ENCODE measurements at regions not wholly inside any gene's neighbourhood (a gene's known extent, or its start where the extent isn't known, plus 50 kb on each side); places are given as distances from the start of the nearest gene placed in this dataset.

DNA sequence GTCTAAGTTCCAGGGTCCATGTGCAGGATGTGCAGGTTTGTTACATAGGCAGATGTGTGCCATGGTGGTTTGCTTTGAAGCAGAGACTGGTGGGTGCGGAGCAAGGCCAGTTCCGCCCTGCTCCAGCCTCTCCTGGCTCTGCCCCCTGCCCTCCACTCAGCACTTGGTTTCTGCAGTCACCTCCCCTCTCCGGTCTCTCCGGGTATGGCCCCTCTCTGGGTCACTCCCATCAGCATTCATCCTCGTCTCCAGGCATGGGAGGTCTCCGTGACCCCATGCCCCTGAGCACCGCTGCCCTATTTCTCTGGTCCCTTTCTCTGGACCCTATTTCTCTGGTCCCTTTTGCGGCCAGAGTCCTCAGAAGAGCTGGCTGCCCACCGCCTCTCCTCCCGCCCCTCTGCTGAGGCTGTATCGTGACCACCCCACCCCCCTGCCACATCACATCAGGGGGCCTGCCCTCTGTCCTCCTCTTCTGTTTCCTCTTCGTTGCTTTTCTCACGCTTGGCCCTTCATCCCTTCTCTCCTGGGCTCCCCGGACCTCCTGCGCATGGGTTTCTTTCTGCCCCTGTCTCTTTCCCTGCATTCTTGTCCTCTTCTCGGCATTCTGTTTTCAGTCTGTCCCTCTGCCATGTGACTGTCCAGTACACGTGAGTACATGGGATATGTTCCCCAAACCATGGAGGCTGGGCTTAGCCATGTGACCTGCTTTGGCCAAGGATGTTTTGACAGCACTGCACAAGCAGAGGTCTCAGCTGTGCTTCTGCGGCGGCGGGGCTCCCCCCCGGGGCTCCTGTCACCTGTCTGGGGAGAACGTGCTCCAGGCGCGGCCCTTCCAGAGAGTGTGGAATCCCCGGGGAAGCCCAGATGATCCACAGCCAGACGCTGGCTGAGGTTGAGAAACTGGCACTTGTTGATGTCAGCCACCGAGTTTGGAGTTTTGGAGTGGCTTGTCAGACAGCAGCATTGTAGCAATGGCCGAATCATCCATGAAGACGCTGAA, 54.4 kb upstream of the C1orf174 start:
- POLR2A ChIA-PET = no interaction called here
- no peak for ATAC-seq
- Mint-ChIP-seq H3K4me1 (no peaks in the 10 kb centered on the region), H3K9me3 (ENCODE audit: low read depth) (no peaks in the 10 kb centered on the region), H3K27ac (no peak overlapping the region), H3K36me3 (ENCODE audit: low read depth) (no peaks in the 10 kb centered on the region), H3K27me3 (peaks cover 21% of the 10 kb centered on the region), H3K4me3 (no peak overlapping the region)
- intact Hi-C loops (cut with DNase I, micrococcal nuclease) = no loop called here
- CTCF ChIA-PET = no interaction called here
- no peak for DNase-seq

DNA sequence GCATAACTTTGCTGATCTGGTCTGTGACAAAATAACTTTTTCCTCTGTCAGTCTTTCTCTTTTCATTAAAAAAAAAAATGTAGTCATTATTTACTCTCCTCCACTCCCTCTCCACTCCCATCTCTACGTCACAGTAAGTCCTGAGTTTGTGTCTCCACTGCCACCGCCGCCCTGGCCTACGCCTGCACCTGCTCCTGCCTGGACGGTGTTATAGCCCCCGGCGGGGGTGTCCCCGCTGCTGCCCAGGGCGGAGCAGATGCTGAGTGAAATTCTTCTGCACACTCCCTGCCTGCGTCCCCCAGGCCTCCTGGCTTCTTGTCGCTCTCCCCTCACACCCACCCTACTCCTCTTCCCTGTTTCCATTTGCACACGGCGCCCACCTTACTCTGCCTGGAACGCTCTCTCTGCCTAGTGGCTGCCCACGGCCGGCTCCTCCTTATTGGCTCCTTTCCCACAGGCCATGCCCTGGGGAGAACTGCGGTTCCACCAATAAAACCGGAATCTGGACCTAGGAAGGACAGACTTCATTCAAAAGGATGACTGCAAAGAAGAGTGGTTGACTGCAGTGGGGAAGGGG, 55.2 kb upstream of the C1orf174 start:
- no peak overlapping the region for H3K27ac Mint-ChIP-seq
- ChIA-PET CTCF (no interaction called here), POLR2A (no interaction called here)
- H3K36me3 Mint-ChIP-seq (ENCODE audit: low read depth) = no peaks in the 10 kb centered on the region
- peaks cover 18% of the 10 kb centered on the region for H3K27me3 Mint-ChIP-seq
- no peak for DNase-seq
- H3K9me3 Mint-ChIP-seq (ENCODE audit: low read depth) = no peaks in the 10 kb centered on the region
- ATAC-seq = no peak
- intact Hi-C loops (cut with DNase I, micrococcal nuclease) = no loop called here
- H3K4me3 Mint-ChIP-seq = no peak overlapping the region
- H3K4me1 Mint-ChIP-seq = no peaks in the 10 kb centered on the region

DNA sequence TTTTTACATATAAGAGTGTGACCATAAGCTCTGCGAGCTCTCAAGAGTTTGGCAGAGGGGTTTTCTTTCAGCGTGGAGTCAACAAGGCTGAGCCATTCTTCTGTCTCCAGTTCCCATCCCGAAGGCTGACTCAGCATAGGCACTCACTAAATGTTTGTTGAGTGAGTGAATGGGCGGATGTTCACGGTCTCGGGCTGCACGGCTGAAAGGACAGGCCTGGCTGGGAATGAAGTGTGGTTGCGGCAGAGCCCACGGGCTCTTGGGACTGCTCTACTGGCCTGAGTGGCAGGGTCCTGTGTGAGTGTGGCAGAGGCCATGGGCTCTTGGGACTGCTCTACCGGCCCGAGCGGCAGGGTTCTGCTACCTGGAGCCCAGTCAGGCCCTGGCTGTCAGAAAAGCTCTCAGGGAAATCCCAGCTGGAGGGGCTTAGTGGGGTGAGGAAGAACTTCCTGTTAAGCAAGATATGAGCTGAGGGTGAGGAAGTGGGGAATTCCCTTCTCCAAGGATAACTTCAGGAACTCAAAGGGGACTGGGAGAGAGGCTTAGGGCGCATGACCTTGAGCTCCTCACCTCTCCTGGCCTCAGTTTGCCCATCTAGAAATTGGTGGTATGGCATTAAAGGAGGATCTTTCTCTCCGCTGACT, 56.6 kb upstream of the C1orf174 start:
- intact Hi-C loops (cut with DNase I, micrococcal nuclease) = no loop called here
- DNase-seq = no peak
- ATAC-seq = no peak
- Mint-ChIP-seq H3K4me3 (no peak overlapping the region), H3K36me3 (ENCODE audit: low read depth) (no peaks in the 10 kb centered on the region), H3K27ac (no peak overlapping the region), H3K27me3 (peaks cover 16% of the 10 kb centered on the region), H3K9me3 (ENCODE audit: low read depth) (no peaks in the 10 kb centered on the region), H3K4me1 (no peaks in the 10 kb centered on the region)
- CTCF ChIA-PET = interaction anchor here (1.1 kb wide), 1 partner anchor 748 kb away, joined by 3 read pairs; no protein-coding TSS in a partner anchor
- POLR2A ChIA-PET = no interaction called here

DNA sequence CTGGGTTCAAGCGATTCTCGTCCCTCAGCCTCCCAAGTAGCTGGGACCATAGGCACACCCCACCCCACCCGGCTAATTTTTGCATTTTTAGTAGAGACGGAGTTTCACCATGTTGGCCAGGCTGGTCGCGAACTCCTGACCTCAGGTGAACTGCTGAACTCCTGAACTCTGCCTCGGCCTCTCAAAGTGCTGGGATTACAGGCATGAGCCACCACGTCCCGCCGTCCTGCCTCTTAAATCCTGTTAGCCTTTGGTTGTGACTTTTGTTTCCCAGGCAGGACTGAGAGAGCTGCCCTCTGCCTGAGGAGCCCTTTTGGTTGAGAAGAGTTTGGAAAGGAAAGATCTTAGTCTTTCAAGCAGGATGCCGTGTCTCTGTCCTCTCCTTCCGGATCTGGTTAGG, 59.3 kb upstream of the C1orf174 start:
- ChIA-PET POLR2A (no interaction called here), CTCF (no interaction called here)
- intact Hi-C loops (cut with DNase I, micrococcal nuclease) = no loop called here
- no peak overlapping the region for H3K27ac Mint-ChIP-seq
- H3K4me1 Mint-ChIP-seq = no peaks in the 10 kb centered on the region
- H3K4me3 Mint-ChIP-seq = no peak overlapping the region
- ATAC-seq (no peak), DNase-seq (no peak)
- H3K27me3 Mint-ChIP-seq = peaks cover 11% of the 10 kb centered on the region
- H3K9me3 Mint-ChIP-seq (ENCODE audit: low read depth) = no peaks in the 10 kb centered on the region
- no peaks in the 10 kb centered on the region for H3K36me3 Mint-ChIP-seq (ENCODE audit: low read depth)

DNA sequence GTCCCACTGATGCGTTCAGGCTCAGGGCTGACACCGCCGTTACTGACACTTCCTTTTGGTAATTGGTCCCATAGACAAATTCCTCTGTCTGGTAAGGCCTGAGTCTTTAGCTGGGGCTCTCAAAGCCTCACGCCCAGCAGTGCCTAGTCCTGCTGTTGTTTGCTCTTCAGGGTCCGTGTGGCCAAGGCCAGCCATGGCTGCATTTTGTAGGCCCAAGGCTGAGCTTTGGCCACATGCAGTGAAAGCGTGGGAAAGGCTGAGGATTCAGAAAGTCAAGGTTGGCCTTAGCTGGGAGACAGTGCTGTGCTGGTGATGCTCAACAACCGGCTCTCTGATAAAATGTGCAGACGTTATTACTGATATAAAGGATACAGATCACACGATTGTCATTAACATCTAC, 63.5 kb upstream of the C1orf174 start:
- Mint-ChIP-seq H3K36me3 (ENCODE audit: low read depth) (no peaks in the 10 kb centered on the region), H3K4me1 (no peaks in the 10 kb centered on the region), H3K27ac (no peak overlapping the region), H3K27me3 (no peaks in the 10 kb centered on the region), H3K4me3 (no peak overlapping the region), H3K9me3 (ENCODE audit: low read depth) (no peaks in the 10 kb centered on the region)
- DNase-seq (no peak), ATAC-seq (no peak)
- CTCF ChIA-PET = no interaction called here
- intact Hi-C loops (cut with DNase I, micrococcal nuclease) = no loop called here
- POLR2A ChIA-PET = no interaction called here

DNA sequence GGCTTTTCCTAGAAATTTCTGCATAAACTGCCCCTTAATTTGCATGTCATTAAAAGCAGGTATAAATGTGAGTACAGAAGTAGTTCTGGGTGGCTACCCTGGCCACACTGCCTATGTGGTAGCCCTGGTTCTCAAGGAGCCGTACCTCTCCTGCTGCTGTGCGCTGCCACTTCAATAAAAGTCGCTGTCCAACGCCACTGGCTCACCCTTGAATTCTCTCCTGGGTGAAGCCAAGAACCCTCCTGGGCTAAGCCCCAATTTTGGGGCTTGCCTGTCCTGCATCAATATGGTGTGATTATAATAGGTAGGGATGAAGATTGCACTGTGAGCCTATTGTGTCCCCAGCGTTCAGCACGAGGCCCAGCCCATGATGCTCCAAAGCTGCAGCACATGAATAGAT, 65.6 kb upstream of the C1orf174 start:
- DNase-seq (no peak), ATAC-seq (no peak)
- CTCF ChIA-PET = no interaction called here
- no peaks in the 10 kb centered on the region for H3K4me1 Mint-ChIP-seq
- H3K9me3 Mint-ChIP-seq (ENCODE audit: low read depth) = no peaks in the 10 kb centered on the region
- no peak overlapping the region for H3K4me3 Mint-ChIP-seq
- H3K27ac Mint-ChIP-seq = no peak overlapping the region
- no peaks in the 10 kb centered on the region for H3K36me3 Mint-ChIP-seq (ENCODE audit: low read depth)
- no peaks in the 10 kb centered on the region for H3K27me3 Mint-ChIP-seq
- intact Hi-C loops (cut with DNase I, micrococcal nuclease) = no loop called here
- POLR2A ChIA-PET = no interaction called here

DNA sequence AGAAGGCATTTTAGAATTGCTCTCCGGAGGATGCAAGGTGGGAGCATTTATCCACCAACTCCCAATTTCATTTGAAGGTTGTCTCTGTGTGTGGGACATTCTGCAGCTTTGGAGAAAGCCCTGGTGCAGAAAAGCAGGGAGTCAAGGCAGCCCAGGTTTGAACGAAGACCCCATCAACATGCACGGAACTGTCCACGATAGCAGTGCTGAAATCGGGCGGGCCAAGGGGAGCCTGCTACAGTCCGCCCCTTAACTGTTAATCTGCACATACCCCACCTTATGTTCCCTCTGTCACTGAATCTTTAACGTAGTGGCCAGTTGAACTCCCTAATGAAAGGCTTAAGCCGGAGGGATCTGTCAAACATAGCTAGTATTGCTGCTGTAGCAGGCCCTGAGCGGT, 68.8 kb upstream of the C1orf174 start:
- ChIA-PET POLR2A (no interaction called here), CTCF (no interaction called here)
- no peaks in the 10 kb centered on the region for H3K4me1 Mint-ChIP-seq
- H3K9me3 Mint-ChIP-seq (ENCODE audit: low read depth) = no peaks in the 10 kb centered on the region
- no peak overlapping the region for H3K27ac Mint-ChIP-seq
- DNase-seq (no peak), ATAC-seq (no peak)
- H3K4me3 Mint-ChIP-seq = no peak overlapping the region
- peaks cover 2% of the 10 kb centered on the region for H3K27me3 Mint-ChIP-seq
- H3K36me3 Mint-ChIP-seq (ENCODE audit: low read depth) = no peaks in the 10 kb centered on the region
- intact Hi-C loops (cut with DNase I, micrococcal nuclease) = no loop called here

DNA sequence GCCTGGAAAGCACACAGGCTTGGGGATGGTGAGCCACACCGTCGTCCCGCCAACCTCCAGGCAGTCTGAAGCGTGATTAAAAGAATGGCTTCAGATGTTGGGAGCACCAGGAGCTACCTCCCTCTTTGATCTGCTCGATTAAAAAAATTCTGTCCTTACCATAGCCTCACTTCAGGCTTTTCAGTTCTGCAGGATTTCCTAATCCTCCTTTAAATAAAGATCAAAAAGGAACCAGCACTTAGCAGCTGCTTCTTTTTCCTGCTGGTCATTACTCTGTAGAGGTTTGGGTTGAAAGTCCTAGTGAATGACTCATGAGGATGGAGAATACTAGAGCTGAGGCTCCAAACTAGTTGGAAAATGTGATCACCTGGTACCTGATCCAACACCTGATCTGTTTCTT, 71.9 kb upstream of the C1orf174 start:
- ChIA-PET POLR2A (no interaction called here), CTCF (no interaction called here)
- intact Hi-C loops (cut with DNase I, micrococcal nuclease) = no loop called here
- Mint-ChIP-seq H3K27ac (no peak overlapping the region), H3K9me3 (ENCODE audit: low read depth) (no peaks in the 10 kb centered on the region), H3K36me3 (ENCODE audit: low read depth) (no peaks in the 10 kb centered on the region), H3K4me1 (no peaks in the 10 kb centered on the region), H3K27me3 (peaks cover 11% of the 10 kb centered on the region), H3K4me3 (no peak overlapping the region)
- ATAC-seq (no peak), DNase-seq (no peak)

DNA sequence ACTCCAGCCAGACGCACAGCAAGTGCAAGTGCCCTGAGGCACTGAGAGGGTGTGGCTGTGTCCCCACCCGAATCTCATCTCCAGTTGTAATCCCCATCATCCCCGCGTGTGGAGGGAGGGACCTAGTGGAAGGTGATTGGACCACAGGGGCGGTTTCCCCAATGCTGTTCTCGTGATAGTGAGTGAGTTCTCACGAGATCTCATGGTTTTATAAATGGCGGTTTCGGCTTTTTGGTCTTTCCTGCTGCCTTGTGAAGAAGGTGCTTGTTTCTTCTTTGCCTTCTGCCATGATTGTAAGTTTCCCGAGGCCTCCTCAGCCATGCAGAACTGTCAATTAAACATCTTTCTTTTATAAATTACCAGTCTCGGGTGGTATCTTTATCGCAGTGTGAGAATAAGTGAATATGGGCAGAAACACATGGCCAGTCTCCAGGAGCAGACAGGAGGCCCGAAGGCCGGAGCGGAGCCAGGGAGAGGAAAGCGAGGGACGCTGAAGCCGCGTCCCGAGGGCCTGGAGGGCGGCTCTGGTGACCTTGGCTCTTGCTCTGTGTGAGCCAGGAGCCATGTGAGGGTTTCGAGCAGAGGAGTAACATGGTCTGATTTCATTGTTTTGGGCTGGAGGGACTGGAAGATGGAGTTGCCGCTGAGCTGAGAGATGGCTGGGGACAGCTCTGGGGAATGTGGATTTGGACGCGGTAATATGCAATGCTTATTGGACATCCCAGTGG, 76.0 kb upstream of the C1orf174 start:
- Mint-ChIP-seq H3K4me3 (no peak overlapping the region), H3K4me1 (no peaks in the 10 kb centered on the region), H3K9me3 (ENCODE audit: low read depth) (no peaks in the 10 kb centered on the region), H3K27me3 (peaks cover 13% of the 10 kb centered on the region), H3K36me3 (ENCODE audit: low read depth) (no peaks in the 10 kb centered on the region), H3K27ac (no peak overlapping the region)
- ATAC-seq = no peak
- ChIA-PET CTCF (no interaction called here), POLR2A (no interaction called here)
- DNase-seq = no peak
- intact Hi-C loops (cut with DNase I, micrococcal nuclease) = no loop called here

DNA sequence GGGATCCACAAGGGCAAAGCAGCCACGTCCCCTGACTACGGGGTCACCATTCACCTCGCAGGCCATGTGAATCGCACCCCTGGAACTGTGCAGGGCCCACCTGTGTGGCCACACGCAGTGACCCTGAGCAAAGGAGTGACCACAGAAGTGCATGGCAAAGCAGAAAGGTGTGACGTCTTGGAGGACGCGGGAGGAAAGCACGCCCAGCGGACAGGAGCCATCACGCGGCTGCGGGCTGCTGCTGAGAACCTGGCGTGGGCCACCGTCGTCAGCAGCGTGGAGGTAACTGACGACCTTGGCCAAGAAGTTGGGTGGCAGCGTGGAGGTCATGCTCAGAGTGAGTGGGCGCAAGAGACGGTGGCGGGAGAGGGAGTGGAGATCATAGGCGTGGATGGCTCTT, 76.7 kb upstream of the C1orf174 start:
- ChIA-PET CTCF (no interaction called here), POLR2A (no interaction called here)
- no peak for DNase-seq
- H3K36me3 Mint-ChIP-seq (ENCODE audit: low read depth) = no peaks in the 10 kb centered on the region
- H3K27me3 Mint-ChIP-seq = peaks cover 11% of the 10 kb centered on the region
- intact Hi-C loops (cut with DNase I, micrococcal nuclease) = no loop called here
- H3K27ac Mint-ChIP-seq = no peak overlapping the region
- no peak overlapping the region for H3K4me3 Mint-ChIP-seq
- no peaks in the 10 kb centered on the region for H3K9me3 Mint-ChIP-seq (ENCODE audit: low read depth)
- H3K4me1 Mint-ChIP-seq = no peaks in the 10 kb centered on the region
- no peak for ATAC-seq

DNA sequence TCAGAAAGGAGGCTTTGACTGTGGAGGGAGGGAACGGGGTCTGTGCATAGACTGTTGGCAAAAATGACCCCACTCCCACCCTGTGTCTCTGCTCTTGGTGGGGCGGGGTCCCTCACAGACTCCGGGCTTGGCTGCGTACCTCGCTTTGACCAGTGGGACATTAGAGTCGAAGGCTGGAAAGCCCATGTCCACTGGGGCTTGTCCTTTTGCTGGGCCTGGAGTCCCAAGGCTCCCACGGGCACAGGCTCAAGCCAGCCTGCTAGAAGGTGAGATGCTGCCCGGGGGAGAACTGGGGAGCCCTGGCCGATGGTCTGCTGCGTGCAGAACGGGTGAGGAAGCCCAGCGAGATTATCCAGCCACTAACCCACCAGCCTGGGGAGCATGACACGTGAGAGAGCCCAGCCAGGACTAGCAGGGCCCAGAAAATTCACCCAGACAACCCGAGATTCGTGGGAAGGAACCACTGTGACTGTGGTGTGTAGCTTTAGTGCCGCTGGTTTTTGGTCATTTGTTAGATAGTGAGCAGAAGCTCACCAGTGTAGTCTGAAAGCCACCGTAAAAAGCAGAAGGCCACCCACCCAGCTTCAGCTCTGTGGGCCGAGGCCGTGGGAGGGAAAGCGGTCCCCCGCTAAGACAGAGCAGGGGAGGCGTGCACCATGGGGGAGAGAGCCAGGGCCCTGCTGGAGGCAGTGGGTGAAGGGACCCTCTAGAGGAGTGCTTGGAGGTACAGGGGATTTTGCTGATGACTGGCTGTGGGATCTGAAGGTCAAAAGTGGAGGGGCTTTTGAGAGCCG, 78.3 kb upstream of the C1orf174 start:
- H3K27ac Mint-ChIP-seq = no peak overlapping the region
- H3K36me3 Mint-ChIP-seq (ENCODE audit: low read depth) = no peaks in the 10 kb centered on the region
- ChIA-PET CTCF (no interaction called here), POLR2A (no interaction called here)
- ATAC-seq (no peak), DNase-seq (no peak)
- H3K4me3 Mint-ChIP-seq = no peak overlapping the region
- intact Hi-C loops (cut with DNase I, micrococcal nuclease) = no loop called here
- no peaks in the 10 kb centered on the region for H3K4me1 Mint-ChIP-seq
- peaks cover 16% of the 10 kb centered on the region for H3K27me3 Mint-ChIP-seq
- H3K9me3 Mint-ChIP-seq (ENCODE audit: low read depth) = no peaks in the 10 kb centered on the region

All from activated CD4-positive, alpha-beta T cell treated with anti-CD3 and anti-CD28 coated beads for 36 hours (primary cell).